K562 (cell line): ENCODE measurements at regions not wholly inside any gene's neighbourhood (a gene's known extent, or its start where the extent isn't known, plus 50 kb on each side); places are given as distances from the start of the nearest gene placed in this dataset.

ENCODE experiments used
- ATAC-seq: fragments of 200-7000 bp; cut with Tn5 transposase; 3 replicates; pipeline ENCODE4 v1.9.1; 2020; ENCODE audit warnings: moderate library complexity
- BruUV-seq: library from RNA; stranded (reverse); fragments of 400-500 nt; replicated peaks from 2 replicates; lab custom pipeline; 2021; lab: Mats Ljungman, UMichigan
- CTCF ChIA-PET: fragments of 300-600 bp; formaldehyde crosslinking; extraction: SDS; loops from one replicate; lab custom pipeline; 2021; ENCODE audit warnings: low intra/inter-chr PET ratio; lab: Yijun Ruan, JAX
- POLR2A ChIA-PET: fragments of 300-600, 350-650 bp; sonication (Branson Sonifier 250); formaldehyde crosslinking; extraction: SDS; loops from one replicate; lab custom pipeline; 2021; ENCODE audit warnings: antibody characterized with exemption, inconsistent platforms; lab: Yijun Ruan, JAX
- DNase-seq, 4 experiments: peaks; one replicate each; pipeline versions ENCODE4 v3.0.0 to v3.0.0-alpha.2; 2011 to 2018; ENCODE audit warnings: low spot score in 3 of 4, mixed read lengths in 3 of 4; ENCODE audit errors: extremely low read depth in 1 of 4
- FAIRE-seq: peaks from 2 replicates; lab custom pipeline; 2011; peaks lifted over from hg19 to GRCh38; lab: Jason Lieb, UNC
- H2AFZ ChIP-seq: 2 replicates; pipeline ENCODE4 v1.6.0; 2011; ENCODE audit warnings: low read depth, low read length, control low read depth, inconsistent platforms
- H3K27ac ChIP-seq: fragments of 200-600 bp; 3 replicates; pipeline ENCODE4 v1.8.0; 2011; ENCODE audit warnings: low read depth, mild to moderate bottlenecking, control low read depth, inconsistent platforms, low read length, moderate library complexity, mixed read lengths; ENCODE audit errors: extremely low read depth
- H3K27me3 ChIP-seq, 2 experiments: fragments of 300-600 bp in 1 of 2; 2 replicates in 1 of 2; 3 replicates in 1 of 2; pipeline versions ENCODE4 v1.6.0 to v1.8.0; 2011; ENCODE audit warnings: inconsistent platforms in 2 of 2, low read length in 2 of 2, mild to moderate bottlenecking in 1 of 2, mixed read lengths in 1 of 2, moderate library complexity in 1 of 2; ENCODE audit not compliant: control insufficient read depth in 2 of 2, insufficient read depth in 2 of 2
- H3K36me3 ChIP-seq: fragments of 300-600 bp; 3 replicates; pipeline ENCODE4 v1.8.0; 2011; ENCODE audit warnings: mild to moderate bottlenecking, low read length, inconsistent platforms; ENCODE audit not compliant: control insufficient read depth, insufficient read depth
- H3K4me1 ChIP-seq, 2 experiments: fragments of 200-600 bp in 1 of 2; replicated peaks in 1 of 2; 2 replicates in 1 of 2; 3 replicates in 1 of 2; pipeline versions ENCODE4 v1.5.1 to v1.8.0; 2011; ENCODE audit warnings: inconsistent platforms in 2 of 2, low read length in 2 of 2, mild to moderate bottlenecking in 1 of 2, mixed read lengths in 1 of 2, moderate library complexity in 1 of 2; ENCODE audit not compliant: control insufficient read depth in 2 of 2, insufficient read depth in 2 of 2
- H3K4me2 ChIP-seq: 2 replicates; pipeline ENCODE4 v1.6.1; 2011; ENCODE audit warnings: low read length, control low read depth, inconsistent platforms, mixed read lengths; ENCODE audit not compliant: insufficient read depth
- H3K4me3 ChIP-seq: fragments of 200-600 bp; sonication (generic), shearing (Covaris generic); 2 replicates; pipeline ENCODE4 v1.5.1; 2016; ENCODE audit warnings: control low read depth, inconsistent platforms
- H3K79me2 ChIP-seq: fragments of 200-600 bp; 3 replicates; pipeline ENCODE4 v1.8.0; 2011; ENCODE audit warnings: low read length, inconsistent platforms; ENCODE audit not compliant: control insufficient read depth, insufficient read depth
- H3K9ac ChIP-seq, 2 experiments: 2 replicates each; pipeline versions ENCODE4 v1.6.0 to v1.6.1; 2011; ENCODE audit warnings: low read depth in 2 of 2, low read length in 2 of 2, control low read depth in 1 of 2, inconsistent platforms in 1 of 2, mild to moderate bottlenecking in 1 of 2, mixed read lengths in 1 of 2; ENCODE audit not compliant: insufficient read depth in 1 of 2
- H3K9me1 ChIP-seq: one replicate; pipeline ENCODE4 v1.6.0; 2011; ENCODE audit warnings: inconsistent platforms, mild to moderate bottlenecking, low read length, moderate library complexity; ENCODE audit not compliant: control insufficient read depth, insufficient read depth
- H3K9me3 ChIP-seq: replicated peaks from 2 replicates; pipeline ENCODE4 v1.5.1; 2011; ENCODE audit warnings: low read depth, low read length, inconsistent platforms; ENCODE audit not compliant: control insufficient read depth, insufficient read depth
- H4K20me1 ChIP-seq: replicated peaks from 2 replicates; pipeline ENCODE4 v1.6.1; 2011; ENCODE audit warnings: low read length, inconsistent platforms, mixed read lengths; ENCODE audit not compliant: control insufficient read depth, insufficient read depth
- BRF1 ChIP-seq: IDR thresholded peaks from 3 replicates; pipeline ENCODE4 v1.6.1; 2011; ENCODE audit warnings: borderline replicate concordance, mild to moderate bottlenecking; ENCODE audit not compliant: insufficient read length; ENCODE audit errors: extremely low read depth
- FIP1L1 ChIP-seq: fragments of 200-400 bp; formaldehyde crosslinking; IDR thresholded peaks from 2 replicates; pipeline ENCODE4 v1.6.1; 2018; ENCODE audit warnings: mild to moderate bottlenecking, low read depth, low read length; ENCODE audit not compliant: poor library complexity, severe bottlenecking
- KDM5B ChIP-seq: fragments of 200-600 bp; sonication (generic); IDR thresholded peaks from 2 replicates; pipeline ENCODE4 v1.6.1; 2012; ENCODE audit warnings: low read depth, mild to moderate bottlenecking, moderate library complexity, low read length, control low read depth, inconsistent platforms; ENCODE audit not compliant: insufficient replicate concordance
- MEF2A ChIP-seq: IDR thresholded peaks from 2 replicates; pipeline ENCODE4 v1.6.1; 2011; ENCODE audit warnings: low read depth, mild to moderate bottlenecking, low read length, moderate library complexity; ENCODE audit not compliant: control insufficient read depth
- MTA3 ChIP-seq: fragments of 450-650 bp; formaldehyde crosslinking; IDR thresholded peaks from 2 replicates; pipeline ENCODE4 v1.6.1; 2017; ENCODE audit warnings: mild to moderate bottlenecking, borderline replicate concordance
- NFXL1 ChIP-seq: fragments of 450-650 bp; formaldehyde crosslinking; IDR thresholded peaks from 2 replicates; pipeline ENCODE4 v1.4.0; 2021; ENCODE audit warnings: mild to moderate bottlenecking
- PHF20 ChIP-seq: fragments of 450-650 bp; IDR thresholded peaks from 2 replicates; pipeline ENCODE4 v1.6.1; 2018; ENCODE audit not compliant: partially characterized antibody
- TAL1 ChIP-seq: fragments of 450-650 bp; IDR thresholded peaks from 2 replicates; pipeline ENCODE4 v1.6.1; 2016; ENCODE audit warnings: mild to moderate bottlenecking
- U2AF2 ChIP-seq: fragments of 200-400 bp; formaldehyde crosslinking; optimal IDR thresholded peaks from 2 replicates; pipeline ENCODE3; 2017; ENCODE audit warnings: low read depth, mild to moderate bottlenecking, low read length
- WGBS: fragments of 100-300 bp; shearing (Covaris generic); methylation state at CpG from one replicate; pipeline ENCODE4 v1.1.6; 2016; ENCODE audit warnings: low coverage, mixed read lengths; ENCODE audit not compliant: insufficient coverage; ENCODE audit errors: missing lambda C conversion rate; 5-methylcytosine and 5-hydroxymethylcytosine counted together
- in situ Hi-C: fragments of 300-500 bp; cut with MboI; formaldehyde crosslinking; loops from 4 replicates; pipeline ENCODE4 v1.15.0; 2018; ENCODE audit warnings: inconsistent platforms, mixed read lengths
- intact Hi-C: fragments of 100-400 bp; cut with micrococcal nuclease; formaldehyde crosslinking; loops from 2 replicates; pipeline ENCODE4 v1.14.2; 2022

DNA sequence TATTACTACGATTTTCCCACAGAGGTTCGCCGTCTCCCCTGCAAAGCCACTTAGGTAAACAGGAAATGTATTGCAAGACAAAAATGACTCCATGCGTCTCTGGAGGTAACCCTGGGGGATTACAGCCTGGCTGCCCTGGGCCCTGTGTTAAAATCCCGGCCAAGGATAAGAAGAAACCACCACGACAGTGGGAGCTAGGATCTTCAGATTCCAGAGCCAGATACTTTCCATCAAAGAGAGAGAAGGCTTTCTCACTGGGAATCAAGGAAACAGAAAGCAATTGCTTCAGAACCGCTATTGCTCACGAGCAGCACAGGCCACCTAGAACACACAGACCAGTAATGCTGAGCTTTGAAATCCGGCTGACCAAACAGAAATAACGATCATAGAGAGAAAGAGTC, 97.9 kb upstream of the ZNF516 start:
- no TSS peak for BruUV-seq
- TF ChIP-seq PHF20 (no peak), TAL1 (no peak), NFXL1 (CRISPR knock-in tag) (no peak), FIP1L1 (no peak), BRF1 (no peak), MEF2A (no peak), MTA3 (no peak), KDM5B (no peak), U2AF2 (no peak)
- no peak overlapping the region for H3K4me3 ChIP-seq
- 1% methylated on average over 10 of the region's 10 CpGs for WGBS
- H3K36me3 ChIP-seq, result no peaks in the 10 kb centered on the region
- no peak overlapping the region for H3K27ac ChIP-seq
- no peaks in the 10 kb centered on the region for H3K4me1 ChIP-seq
- H3K9me1 ChIP-seq, result no peaks in the 10 kb centered on the region
- no peak overlapping the region for H3K9ac ChIP-seq
- no peaks in the 10 kb centered on the region for H3K9me3 ChIP-seq
- POLR2A ChIA-PET, result no interaction called here
- in situ Hi-C loops (no loop called here), intact Hi-C loops (no loop called here)
- no peaks in the 10 kb centered on the region; a peak in 2 of 5 replicates for H3K27me3 ChIP-seq
- no peak for DNase-seq
- CTCF ChIA-PET, result no interaction called here
- no peaks in the 10 kb centered on the region for H3K79me2 ChIP-seq
- H2AFZ ChIP-seq, result no peak overlapping the region
- FAIRE-seq, result no peak
- no peaks in the 10 kb centered on the region for H4K20me1 ChIP-seq
- no peak for ATAC-seq
- no peak overlapping the region for H3K4me2 ChIP-seq
